Dermis microvascular lymphatic vessel endothelial cell (primary cell): ENCODE measurements at regions not wholly inside any gene's neighbourhood (a gene's known extent, or its start where the extent isn't known, plus 50 kb on each side); places are given as distances from the start of the nearest gene placed in this dataset.

Experiments
- DNase-seq, 2 donors: peaks; one replicate each; pipeline versions ENCODE4 v3.0.0 to v3.0.0-alpha.2; 2010; ENCODE audit warnings: low read depth in 2 of 2

DNA sequence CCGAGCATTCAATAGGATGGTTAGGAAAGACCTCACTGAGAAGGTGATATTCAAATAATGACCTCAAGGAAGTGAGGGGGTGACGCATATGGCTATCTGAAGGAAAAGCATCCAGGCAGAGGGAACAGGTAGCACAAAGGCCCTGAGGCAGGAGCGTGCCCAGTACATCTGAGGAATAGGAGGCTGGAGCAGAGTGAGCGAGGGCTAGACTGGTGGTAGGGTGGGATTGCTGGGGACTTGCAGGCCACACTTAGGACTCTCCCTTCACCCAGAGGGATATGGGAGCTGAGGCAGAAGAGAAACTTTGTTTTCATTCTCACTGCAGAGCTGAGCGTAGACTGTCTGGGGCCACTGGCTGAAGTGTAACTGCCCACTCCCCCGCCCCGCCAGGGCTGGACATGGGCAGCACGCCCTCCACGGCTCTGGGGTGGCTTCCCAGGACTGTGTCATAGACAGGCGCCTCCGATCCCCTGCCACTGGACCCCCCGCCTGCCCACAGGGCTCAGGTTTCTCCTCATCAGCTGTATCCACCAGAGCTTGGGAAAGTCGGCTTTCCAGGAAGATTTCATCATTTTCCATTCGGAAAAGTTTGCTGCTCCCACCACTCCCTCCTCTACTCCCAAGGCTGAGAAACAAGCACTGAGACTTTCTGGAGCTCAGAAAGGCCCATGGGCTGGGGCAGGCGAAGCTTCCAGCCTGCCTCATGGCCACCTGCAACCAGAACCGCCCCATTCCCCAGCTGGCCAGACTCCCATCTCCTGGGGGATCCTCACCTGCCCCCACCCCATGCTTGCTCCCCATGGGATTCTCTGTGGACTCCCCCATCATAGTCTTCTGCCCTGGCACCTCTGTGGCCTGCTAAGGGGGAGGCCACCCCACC is 142.6 kb downstream of the MRPL14 start:
- DNase-seq = no peak

DNA sequence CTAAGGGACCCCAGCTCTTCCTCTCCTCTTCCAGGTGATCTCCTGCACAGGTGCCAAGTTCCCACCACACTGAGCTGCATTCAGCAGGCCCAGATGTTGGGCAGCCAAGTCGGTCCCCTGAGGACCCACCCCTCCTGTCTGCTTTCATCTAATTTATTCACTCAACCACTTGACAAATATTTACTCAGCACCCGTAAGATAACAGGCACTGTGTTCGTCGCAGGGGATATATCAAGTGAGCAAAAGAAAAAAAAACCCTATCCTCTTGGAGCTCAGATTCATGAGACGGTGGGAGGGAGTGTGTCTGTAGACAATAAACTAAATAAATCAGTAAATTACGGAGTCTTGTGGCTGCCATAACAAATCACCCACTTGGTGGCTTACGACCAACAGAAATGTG is 143.6 kb downstream of the MRPL14 start:
- no peak for DNase-seq

DNA sequence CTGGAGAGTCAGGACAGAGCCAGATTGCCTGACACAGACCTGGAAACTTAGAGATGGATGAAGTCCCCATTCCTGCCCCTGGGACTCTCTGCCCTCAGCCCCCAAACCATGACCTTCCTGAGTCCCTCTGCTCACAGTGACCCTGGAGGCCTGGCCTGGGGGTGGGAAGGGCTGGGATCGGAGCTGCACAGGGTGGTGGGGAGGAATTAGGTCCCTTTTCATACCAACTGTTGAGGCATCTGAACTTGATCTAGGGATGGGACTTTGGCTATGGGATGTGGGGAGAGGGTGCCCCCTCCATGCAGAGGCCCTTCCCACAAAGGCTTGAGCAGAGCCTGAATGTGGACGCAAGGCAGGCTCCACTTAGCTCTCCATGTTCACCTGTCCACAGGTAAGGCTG is 144.1 kb downstream of the MRPL14 start:
- no peak for DNase-seq

GRCh38 chr6:43982084-43982625 is 145.1 kb downstream of the MRPL14 start:
- no peak for DNase-seq

DNA sequence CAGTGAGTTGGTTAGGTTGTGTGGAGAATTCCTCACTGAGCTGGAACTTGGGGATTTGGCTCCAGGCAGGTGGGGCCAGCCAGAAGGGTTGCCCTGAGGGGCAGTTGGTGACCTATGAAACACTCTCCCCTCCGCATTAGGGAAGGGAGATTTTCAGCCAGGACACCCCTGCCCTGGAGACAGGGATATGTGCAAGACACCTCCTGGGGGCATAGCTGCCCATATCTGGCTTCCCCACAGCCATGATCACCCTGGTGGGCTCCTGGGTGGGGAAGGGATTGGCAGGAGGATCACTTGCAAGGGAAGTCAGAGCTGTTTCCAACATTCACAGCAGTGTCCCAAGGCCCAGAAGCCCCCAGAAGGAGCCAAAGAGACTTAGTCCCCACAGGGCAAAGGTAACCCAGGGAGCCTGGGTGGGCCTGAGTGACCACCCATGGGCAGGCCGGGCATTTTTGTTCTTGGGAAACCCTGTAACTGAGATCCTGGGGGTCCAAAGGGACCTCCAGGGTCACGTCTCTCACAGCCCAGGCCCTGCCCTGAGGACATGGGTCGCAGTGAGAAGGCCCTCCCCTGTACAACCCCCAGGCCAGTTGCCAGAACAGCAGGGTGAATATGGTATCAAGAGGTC is 145.8 kb downstream of the MRPL14 start:
- DNase-seq = no peak

DNA sequence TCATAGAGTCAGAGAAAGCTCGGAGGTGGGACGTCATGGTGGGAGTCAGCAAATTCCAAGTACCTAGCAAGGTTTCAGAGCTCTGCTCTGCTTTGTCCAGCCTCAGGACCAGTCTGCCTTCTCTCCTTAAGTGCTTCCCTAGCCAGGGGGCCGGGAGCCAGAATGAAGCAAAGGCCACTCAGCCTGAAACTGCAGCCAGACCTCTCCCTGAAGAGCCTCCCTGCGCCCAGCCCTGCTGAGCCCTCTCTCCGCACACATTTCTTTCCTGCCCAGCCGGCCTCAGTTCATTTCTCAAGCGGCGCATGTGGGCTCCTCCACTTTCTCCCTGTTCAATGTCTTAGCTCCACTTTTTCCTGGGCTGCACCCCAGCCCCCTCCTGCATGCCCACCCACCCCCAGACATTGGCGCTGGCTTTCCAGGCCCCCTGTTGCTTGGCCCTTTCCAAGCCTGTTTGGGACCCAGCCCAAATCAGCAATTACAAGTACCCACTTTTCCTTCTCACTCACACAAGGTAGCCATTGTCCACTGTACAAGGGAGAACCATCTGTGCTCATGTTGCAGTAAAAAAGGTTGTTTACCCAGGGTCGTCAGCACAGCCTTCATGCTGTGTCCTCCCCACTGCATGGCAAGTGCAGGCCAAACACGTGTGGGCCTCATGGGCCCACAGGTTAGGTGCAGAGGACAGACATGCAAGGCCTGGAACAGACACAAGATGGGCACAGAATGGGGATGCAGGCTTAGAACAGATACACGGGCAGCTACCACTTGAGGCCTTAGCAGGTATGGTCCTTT is 147.1 kb downstream of the MRPL14 start:
- DNase-seq = no peak

DNA sequence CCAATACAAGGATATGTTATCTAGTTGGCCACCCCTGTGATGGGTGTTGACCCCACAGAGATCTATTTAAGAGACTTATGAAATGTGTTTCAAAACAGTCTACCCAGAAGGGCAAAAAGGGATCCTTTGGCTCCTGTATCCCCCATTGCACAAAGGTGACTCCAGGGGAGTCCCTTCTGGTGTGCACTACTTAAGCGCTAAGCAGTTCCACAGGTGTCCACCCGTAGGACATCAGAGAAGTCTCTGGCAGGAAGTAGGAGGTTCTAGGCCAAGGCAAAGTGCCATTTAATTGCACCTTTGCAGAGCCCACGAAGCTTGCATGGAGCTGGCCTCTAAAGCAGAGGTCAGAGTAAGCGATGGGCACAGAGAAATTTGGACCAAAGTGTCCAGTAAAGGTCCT is 147.7 kb downstream of the MRPL14 start:
- DNase-seq = no peak

DNA sequence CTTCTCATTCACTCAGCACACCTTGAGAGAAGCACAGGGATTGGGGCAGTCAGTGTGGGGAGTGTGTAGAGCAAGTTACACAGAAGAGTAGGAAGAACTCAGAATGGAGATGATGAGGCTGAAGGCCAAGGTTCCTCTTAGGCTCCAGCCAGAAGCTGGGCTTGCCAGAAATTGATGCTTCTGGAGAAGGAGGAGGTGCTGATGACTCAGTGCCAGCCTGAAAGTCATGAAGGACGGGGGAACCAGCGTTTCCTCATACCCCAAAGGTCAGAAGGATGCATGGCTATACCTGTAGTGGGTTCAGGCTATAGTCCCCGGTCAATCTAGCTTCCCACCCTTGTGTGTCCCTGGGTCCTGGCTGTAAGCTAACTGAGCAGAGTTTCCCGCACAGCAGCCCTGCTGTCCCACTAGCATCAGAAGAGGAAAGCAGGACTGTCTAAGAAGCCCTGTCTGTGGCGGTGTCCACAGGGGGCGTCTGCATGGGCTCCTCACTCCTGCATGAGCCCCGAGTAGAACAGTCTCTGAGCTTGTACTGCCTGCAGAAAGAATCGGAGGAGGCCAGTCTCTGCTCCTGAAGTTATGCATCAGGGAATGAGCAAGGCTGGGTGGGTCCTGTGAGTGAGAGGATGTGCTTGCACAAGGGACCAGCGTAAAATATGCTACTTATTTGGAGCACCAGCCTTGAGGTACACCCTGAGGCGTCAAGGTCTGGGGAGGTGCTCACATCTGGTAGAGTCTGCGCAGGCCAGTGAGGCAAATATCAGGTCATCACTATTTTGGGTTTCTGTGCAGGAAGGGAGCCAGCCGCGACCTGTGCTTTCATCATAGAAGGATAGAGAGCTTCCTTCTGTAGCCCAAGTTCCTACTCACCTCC is 148.5 kb downstream of the MRPL14 start:
- DNase-seq = no peak

DNA sequence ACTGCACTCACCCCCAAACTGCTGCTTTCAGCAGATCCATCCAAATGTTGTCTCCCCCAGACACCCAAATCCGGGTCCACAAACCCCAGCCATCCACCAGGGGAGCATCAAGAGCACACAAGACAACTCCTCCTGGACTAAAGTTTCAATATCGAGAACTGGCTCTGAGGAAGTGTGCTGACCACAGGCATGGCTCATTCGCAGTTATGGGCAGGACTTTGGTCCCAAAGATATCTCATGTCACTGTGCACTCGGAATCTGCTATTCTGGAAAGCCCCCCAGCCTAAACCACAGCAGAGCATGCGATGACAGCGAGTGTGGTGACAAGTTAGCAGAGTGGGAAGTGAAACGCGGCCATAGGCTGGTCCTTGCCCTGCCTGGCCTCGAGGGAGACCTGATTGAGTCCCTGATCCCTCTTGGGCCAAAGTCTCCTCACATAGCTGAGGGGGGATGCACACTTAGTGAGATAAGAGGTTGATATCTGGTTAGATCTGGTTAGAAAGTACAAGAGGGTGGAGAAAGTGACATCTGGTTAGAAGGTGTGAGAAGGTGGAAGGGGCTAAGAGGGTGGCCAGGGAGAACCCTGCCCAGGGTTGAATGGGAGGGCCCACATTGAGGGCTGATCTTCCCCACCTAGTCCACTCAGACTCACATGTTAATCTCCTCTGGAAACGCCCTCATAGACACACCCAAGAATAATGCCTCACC is 149.7 kb downstream of the MRPL14 start:
- no peak for DNase-seq

- DNase-seq = no peak
Observed at GRCh38 chr6:43976706-43977403, 150.4 kb downstream of the MRPL14 start.

GRCh38 chr6:43974643-43975230 is 152.5 kb downstream of the MRPL14 start:
- no peak for DNase-seq

DNA sequence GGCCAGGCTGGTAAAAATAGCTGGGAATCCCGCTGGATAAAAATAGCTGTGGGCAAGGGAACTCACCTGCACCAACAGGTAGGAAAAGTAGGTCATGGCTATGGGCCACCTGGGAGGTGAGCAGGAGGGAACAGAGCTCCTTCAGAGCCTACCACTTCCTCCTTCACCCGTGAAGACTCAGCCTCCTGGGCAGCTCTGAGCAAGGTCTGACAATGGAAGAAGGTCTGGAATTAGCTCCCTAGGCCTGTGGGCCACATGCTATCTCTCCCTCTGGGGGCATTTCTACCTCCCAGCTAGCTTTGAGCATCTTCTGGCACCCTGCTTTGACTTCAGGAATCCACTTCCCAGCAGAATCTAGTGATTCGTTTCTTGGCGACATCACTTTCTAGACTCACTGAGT is 153.9 kb downstream of the MRPL14 start:
- DNase-seq = no peak

DNA sequence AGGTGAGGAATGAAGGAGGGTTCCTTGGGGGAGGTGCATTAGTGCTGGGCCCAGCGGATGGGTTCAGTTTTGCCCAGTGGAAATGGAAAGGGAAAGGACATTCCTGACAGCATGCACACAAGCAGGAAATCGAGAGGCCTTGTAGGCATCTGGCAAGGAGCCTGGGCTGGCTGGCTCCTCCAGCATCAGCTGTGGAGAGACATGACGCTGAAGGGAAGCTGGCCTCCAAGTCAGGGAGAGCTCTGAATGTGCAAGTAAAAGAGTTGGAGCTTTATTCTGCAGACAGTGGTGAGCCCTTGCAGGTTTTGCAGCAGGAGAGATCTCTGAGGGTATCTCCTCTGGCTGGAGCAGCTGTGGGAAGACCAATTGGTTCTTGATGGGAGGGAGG is 154.3 kb downstream of the MRPL14 start:
- DNase-seq = peak in 1 of 2 donors; percentile 51

GRCh38 chr6:43972179-43972912 is 154.9 kb downstream of the MRPL14 start:
- DNase-seq = no peak

DNA sequence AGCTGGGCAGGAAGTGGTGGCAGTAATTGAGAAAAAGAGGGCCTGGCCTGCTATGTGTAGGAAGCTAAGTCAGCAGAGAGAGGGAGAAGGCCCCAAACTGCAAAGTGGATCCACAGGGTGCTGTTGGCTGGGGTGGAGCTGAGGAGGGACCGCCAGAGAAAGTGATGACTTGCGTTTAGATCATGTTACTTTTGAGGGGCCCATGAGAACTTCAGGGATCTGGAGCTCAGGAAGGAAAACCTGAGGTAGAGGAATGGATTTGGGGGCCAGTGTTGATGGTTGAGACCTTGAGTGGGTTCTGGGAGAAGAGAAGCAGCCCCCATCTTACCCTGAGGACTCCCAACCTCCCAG is 155.5 kb downstream of the MRPL14 start:
- DNase-seq = no peak

DNA sequence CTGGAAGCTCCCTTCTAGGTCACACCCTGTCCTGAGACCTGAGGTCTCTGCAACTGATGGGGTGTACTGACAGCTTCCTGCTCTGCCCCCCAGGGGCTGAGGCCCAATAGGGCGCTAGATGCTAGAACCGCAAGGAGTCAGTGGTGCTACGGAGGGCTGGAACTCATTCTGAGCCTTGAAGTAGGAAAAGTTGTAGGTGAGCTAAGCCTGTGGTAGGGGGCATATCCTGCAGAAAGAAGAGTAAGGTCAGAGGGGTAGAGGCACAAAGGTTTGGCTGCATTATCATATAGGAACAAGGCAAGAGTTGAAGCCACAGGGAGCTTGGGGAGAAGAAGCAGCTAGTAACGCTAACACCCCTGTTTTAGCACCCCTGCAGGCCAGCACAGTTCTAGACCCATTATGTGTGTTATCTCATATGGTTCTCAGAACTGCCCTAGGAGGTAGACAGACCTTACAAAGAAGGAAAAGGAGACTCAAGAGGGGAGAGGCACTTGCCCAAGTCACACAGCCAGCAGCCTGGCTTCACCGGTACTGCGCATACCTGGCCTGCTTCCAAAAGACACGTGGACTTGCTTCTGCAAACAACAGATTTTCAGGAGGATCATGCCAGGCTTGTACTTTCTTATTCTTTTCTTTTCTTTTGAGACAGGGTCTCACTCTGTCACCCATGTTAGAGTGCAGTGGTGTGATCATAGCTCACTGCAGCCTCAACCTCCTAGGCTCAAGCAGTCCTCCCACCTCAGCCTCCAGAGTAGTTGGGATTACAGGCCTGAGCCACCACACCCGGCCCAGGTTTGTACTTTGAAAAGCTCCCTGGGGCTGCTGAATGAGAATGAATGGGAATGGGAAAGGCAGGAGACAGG is 156.1 kb downstream of the MRPL14 start:
- DNase-seq = no peak

- DNase-seq = no peak
Observed at GRCh38 chr6:43970068-43970912, 157.0 kb downstream of the MRPL14 start.
